HG02642 (cell line): ENCODE measurements at regions not wholly inside any gene's neighbourhood (a gene's known extent, or its start where the extent isn't known, plus 50 kb on each side); places are given as distances from the start of the nearest gene placed in this dataset.

Experiments used
- ATAC-seq: cut with Tn5 transposase; IDR thresholded peaks from one replicate; pipeline ENCODE4 v1.9.1; 2021; ENCODE audit warnings: mild to moderate bottlenecking; ENCODE audit not compliant: unreplicated experiment, poor library complexity

DNA sequence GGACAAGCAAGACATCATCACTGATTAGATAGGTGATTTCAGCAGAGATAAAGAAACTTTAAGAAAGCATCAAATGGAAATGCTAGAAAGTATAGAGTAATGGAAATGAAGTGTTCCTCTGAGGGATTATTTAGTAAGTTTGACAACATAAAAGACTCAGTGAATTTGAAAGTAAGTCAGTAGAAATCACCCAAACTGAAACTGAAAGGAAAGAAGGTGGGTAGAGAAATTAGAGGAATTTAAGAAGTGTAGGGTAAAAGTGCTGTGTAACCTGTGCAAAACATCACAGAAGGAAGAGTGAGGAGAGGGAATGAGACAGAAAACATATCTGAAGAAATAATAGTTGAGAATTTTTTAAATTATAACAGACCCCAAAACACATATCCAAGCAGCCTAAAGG is 343.1 kb downstream of the CBLN2 start:
- no peak for ATAC-seq

DNA sequence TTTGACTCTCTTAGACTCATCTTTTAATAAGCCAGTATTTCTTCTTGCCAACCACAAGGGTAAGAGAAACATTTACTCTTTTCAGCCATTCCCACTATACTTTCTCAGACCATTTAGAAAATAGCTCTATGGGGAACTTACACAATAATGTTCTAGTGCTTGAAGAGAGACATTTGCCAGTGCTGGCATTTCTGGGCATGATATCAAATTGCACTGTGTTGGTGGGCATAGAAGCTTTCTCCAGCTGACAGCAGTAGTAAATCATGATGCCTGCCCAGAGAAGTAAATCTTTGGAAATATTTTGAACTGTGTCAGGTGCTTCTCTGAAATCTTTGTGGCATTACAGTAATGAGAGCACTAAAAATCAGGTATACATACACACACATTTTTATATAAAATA is 346.6 kb downstream of the CBLN2 start:
- no peak for ATAC-seq

DNA sequence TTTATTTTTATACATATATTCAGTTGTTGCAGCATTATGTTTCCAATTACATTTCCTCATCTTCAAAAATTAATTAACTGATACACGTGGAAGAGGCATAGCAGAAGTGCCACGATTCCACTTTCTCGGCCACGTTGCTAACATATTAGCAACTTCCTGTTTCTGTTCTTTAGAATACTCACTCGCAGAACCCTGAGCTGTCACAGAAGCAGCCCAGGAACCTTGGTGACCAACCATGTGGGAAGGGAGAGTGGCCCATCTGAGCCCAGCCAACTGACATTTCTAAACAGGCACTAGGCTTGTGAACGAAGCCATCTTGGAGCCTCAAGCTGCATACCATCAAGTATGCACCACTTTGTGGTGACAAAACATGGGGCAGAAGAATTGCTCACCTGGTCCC is 350.1 kb downstream of the CBLN2 start:
- no peak for ATAC-seq

DNA sequence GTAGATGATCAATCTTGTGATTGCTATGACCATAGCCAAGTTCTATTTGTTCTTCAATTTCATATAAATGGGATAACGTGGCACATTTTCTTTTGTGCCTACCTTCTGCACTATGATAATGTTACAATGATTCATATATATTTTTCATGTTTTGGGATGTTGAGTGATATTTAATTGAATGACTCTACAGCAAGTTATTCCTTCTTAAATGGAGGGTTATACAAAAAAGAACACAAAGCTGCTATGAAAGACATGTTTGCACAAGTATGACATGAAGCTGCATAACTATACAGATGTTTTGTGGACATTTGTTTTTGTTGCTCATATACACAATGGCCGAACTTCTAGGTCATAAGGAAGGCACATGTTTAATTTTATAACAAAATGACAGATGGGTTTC is 356.2 kb downstream of the CBLN2 start:
- no peak for ATAC-seq

DNA sequence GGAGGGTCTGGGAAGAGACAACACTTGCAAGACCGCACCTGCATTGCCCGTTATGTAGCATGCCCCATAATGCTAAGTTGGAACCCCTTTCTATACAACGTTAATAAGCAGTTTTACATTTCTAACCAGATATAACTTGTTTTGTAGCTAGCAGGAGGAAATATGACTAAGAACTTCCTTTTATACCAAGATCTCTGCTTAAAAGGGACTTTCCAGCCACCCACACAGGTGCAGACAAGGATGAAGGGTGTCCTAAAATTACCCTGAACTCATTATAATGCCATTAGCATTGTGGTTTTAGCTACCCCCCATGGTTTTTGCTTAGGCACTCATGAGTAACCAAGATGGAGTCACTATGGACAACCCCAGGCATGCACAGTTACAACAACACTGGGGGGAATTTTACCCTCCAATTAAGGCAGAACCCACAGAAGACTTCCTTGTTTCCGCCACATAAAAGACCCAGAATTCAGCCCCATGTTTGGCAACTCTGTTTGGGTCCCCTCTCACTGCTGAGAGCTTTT is 362.8 kb downstream of the CBLN2 start:
- peak; percentile 89 for ATAC-seq

DNA sequence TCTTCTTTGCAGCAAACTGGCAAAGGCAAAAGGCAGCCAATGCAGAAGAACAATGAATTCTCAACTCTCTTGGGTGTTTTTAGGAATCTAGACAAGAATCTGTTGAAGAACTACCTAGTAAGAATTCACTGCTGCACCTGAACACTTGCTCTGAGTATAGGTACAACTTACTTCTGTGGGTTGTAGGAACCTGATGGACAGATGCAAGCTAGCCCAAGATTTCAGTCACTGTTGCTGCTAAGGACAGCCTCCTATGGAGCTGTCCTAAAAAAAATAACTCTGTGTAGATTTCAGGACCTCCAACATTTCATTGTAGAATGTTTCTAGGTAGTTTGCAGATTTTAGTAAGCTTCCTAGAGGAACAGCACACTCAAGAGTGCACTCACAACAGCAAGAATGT is 363.5 kb downstream of the CBLN2 start:
- peak; percentile 22 for ATAC-seq

DNA sequence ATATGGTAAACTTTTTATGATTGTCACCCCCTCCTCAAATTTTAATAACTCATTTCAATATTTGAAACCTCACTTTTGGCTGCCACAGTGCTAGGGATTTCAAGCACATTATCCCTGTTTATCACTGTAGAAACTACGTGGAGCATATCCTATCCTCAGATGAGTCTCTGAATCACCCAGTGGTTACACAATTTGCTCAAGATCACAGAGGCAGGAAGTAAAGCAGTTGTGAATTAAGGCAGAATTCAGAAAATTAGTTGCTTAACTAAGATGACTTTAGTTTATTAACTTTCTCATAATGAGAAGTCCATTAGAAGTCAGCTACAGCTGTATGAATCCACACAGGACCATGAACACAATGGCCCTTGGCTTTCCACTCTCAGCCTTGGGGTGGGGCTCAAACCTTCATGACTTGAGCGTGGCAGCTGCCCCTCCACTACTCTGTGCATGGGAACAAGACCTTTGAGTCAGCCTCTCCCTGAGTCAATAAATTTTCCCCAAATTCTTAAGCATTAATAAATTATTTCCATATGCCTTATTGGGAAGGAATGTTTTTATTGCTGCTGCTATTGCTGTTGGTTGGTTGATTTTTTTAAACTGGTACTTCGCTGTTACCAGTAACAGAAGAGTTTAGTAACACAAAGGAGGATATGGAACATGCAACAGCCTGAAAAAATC is 369.0 kb downstream of the CBLN2 start:
- ATAC-seq = no peak

DNA sequence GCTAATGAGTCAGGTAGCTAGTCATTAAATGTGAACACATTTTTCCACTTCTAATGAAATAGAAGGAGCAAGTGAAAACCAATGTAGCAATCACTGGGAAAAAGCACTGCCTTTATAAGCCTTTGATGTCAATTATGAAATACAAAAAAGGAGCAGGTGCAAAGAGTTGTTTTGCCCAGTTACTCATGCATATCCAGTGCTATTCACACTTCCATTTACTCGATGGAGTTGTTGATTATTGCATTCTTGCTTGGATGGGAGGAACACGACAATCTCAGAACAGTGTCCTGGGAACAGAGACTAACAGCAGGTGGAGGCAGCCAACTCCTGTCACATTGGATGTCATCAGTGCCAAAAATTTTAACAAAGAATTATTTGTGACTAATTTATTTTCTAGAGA is 372.5 kb downstream of the CBLN2 start:
- no peak for ATAC-seq

DNA sequence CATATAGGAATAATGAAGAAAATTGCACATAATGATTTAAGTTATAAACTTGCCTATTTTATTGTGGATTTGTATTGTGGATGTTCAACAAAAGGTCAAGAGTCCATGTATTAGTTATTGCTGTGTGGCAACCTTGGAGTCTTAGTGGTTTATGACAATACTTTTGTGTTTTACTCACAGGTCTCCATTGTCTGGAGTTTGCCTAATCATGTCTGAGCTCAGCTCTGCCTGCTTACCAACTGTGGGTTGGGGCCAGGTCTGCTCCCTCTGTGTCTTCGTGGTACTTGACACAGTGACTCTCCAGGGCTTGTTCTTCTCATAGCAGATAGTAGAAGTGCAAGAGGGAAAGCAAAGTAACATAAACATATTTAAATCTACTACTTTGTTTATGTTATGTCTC is 382.5 kb downstream of the CBLN2 start:
- ATAC-seq = no peak

DNA sequence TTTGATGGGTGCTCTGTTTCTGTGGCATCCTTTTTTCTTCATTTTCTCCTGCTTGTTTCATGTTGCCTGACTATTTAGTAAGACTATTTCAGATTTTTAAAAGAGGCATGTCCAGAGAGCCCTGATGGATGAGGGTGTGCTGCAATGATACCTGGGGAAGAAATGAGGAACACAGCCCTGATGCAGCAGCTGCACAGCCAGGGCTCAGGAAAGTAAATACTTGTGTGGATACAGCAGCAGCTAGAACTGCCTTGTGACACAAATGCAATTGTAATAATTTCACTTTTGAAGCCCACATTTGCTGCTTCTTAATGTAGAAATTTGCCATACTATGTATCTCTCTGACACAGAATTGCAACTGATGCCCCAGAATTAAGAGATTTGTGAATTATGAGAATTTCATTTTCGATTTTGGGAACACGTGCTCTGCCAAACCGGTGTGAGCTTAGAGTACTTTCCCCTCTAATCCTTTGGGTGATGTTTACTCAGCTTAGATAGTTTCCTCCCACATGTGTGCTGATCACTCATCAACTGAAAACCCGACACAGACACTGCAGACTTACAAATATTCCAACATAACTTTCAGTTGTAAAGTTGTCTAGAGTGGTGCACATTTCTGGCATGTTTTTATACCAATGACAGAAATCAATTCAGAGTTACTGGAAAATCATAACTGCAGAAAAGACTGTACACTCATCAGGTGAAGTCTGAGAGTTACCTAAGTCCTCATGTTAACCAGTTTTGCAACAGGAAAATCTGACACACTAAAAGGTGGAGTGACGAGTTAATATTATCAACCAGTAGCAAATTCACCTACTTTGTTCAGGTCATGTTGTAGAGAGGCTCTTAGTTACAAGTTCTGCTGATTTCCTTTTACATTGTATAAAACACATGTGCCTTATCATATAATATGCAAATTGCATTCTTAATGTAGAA is 383.4 kb downstream of the CBLN2 start:
- peak; percentile 79 for ATAC-seq

DNA sequence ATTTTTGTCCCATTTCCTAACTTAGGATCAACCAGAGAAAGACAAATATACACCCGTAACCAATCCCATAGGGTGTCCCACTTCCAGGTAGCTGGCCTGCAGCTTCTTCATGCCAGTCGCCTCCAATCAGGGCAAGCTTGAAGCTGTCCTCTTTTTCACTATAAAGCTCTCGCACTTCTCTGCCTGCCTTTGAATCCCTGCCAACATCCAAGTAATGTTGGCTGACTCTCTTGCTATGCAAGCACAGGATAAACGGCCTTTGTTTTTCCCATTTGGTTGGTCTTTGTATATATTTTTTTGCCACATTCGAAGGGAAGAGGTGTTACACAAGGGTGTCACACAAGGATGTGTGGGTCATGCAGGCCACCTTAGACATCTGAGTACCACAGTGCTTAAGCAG is 388.8 kb downstream of the CBLN2 start:
- ATAC-seq = no peak

DNA sequence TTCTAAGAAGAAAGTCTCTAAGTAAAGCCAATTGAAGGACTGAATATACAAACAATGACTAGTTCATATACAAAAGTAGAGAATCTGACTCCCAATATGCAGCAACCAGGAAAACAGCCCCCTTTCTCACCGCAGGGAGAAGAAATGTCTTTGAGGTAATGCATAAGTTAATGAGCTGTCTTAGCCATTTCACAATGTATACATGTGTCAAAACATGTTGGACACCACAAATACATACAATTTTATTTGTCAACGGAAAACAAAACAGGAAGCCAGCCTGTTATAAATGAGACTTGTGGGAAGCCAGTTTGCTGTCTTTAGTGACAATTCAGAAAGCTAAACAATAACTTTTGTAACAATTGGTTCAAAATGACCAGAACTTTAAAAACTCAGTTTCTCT is 389.2 kb downstream of the CBLN2 start:
- no peak for ATAC-seq

DNA sequence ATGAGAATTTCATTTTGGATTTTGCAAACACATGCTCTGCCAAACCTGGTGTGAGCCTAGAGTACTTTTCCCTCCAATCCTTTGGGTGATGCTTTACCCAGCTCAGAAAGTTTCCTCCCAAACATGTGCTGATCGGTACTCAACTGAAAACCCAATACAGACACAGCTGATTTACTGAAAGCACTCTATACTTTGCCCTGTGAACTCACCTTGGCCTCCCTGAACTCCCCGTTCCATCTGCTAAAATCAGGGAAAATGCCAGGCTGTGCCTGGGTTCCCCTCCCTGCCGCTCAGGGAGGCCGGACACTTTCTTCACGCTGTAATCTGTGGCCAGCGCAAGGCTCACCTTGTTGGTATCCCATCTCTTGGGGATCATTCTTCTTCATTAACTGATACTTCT is 391.2 kb downstream of the CBLN2 start:
- no peak for ATAC-seq

DNA sequence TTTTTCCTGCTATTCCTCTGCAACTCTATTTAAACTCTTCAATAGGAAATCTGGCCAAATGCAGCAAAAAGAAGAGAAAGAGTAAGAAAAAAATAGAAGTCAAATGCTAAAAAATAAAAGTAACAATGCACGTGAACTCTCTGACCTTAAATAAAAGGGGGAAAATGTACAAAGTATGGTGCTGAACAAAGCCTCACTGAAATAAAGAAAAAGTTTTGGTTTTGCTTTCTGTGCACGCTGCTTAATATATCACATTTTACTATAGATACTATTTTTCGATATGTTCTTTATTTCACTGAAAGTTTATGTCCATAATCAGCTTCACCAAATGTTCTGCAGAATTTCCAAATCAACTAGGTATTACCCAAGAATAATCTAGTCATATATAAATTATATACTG is 396.3 kb downstream of the CBLN2 start:
- ATAC-seq = no peak

DNA sequence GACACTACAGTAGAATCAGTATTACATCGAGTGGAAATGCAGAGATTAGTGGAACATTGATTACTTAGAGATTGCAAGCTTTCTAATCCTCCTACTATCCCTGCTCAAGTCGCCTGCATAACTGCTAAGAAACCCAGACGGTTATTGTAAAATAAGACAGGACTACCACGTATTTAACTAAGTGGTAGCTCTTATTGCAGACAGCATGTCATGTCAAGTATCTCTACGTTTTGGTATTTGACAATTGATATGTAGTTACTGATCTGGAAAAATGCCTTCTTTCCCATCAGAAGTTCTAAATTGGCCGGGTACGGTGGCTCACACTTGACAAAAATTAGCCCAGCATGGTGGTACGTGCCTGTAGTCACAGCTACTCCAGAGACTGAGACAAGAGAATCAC is 404.1 kb downstream of the CBLN2 start:
- ATAC-seq = no peak

DNA sequence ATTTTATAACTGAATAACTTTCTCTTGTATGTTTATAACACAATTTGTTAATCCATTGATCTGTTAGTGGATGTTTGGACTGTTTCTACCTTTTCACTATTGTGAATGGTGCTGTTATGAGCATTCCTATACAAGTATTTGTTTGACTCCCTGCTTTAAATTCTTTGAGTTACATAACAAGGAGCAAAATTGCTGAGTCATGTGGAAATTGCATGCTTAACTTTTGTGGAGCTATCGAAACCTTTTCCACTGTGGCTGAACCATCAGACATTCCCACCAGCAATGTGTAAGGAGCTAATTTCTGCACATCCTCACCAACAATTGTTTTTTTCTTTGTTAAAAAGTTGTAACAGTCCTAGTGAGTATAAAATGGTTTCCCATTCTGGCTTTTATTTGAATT is 415.5 kb downstream of the CBLN2 start:
- no peak for ATAC-seq

DNA sequence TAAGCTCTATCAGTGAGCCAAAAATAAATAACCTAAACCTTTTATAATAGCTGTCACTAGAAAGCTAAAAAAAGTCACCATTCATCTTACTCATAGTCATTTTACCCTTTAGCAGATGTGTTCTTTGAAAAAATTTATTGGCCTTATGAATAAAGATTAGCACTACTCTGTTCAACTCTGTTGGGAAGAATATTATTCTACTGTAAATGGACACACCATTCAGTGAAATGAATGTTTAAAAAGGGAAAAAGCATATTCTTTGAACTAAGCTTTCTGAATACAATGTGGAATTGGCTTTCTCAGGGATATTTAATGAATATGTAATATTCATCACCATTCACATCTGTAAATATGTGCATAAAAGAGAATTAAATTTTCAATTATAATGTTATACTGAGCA is 422.0 kb downstream of the CBLN2 start:
- no peak for ATAC-seq

DNA sequence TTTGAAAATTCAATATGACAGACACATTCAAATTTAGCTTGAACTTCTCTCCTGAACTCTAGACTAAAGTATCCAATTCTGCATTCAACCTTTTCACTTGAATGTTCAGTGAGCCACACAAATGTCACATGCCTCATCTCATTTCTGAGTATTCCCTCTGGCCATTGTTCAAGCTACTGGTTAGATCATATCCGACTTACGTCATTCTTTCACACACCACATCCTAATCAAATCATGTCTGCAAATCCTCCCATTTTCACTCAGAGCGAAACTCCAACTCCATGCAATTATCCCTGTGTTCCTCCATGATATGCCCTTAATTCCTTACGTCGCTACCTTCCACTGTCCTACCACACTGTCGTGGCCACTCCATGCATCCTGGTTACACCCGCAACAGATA is 425.1 kb downstream of the CBLN2 start:
- ATAC-seq = no peak

DNA sequence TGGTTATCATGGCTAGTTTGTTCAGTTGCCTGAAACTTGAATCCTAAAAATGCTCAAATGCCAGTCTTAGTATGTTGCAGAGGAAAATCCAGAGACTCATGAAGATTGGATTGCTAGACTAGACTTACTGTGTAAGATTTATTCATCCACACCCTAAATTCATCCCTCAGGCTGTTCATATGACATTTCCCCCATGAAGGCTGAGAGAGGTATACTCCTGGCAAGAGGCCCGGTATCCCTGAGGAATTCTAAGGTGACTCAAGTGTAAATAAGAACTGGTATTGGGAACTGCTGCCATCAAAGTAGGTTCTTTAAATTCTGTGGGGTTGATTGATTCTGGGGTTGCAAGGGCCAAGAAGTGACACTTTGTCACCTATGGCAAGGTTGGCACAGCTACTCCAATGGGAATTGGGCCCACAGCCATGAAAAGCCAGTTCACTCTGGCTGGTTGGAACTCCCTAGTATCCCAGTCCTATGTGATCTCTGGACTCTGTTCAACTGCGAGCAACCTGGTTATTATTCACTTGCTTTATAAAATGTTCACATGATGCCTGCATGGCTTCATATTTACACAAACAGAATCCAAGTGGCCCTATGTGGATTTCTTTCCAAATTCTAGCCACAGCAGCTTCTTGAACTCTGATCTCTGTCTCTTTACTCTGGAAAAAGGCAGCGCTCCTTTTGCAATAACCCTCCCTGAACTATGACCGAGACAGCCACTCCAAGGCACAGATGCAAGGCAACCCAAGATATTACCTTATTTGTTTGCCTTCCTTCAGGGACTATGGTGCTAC is 429.1 kb downstream of the CBLN2 start:
- ATAC-seq = no peak

DNA sequence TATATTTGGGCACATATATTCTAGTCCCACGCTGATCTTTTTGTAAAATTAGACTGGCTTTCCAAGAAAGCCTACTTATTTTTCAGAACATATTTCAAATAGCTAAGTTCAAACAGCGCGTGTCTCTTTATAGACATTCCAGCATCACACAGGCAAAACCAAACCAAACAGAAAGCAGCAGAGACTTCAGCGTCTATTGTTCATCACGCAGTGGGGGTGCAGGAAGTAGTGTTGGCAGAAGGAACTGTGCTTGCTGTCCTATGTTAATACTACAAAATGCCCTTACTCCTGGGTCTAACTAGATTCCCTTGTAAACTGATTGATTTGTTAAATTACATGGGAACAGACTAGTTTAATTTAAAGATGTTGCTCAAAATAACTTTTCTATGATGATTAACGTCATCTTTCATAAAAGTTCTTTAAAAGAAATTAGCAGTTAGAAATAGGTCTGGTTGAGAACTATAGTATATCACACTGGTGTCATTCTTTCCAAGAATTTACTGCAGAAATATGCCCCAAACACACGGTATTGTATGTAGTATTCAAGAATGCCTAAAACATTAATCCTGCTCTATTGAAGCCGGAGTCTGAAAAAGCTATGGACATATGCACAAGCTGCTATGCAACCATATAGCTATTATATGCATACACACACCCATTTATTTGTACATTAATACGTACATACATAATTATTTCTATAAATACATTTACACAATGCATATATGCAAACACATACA is 436.3 kb downstream of the CBLN2 start:
- ATAC-seq = no peak
